HT-29 (cell line): ENCODE measurements at regions not wholly inside any gene's neighbourhood (a gene's known extent, or its start where the extent isn't known, plus 50 kb on each side); places are given as distances from the start of the nearest gene placed in this dataset.
"Not testable (repeated sequence)": the region's sequence is repeated elsewhere in the genome, so short reads cannot be mapped to it uniquely, and the experiment has no call there.

ENCODE experiments used
- DNase-seq: peaks from one replicate; pipeline ENCODE4 v3.0.0-alpha.2; 2015; ENCODE audit warnings: low spot score

DNA sequence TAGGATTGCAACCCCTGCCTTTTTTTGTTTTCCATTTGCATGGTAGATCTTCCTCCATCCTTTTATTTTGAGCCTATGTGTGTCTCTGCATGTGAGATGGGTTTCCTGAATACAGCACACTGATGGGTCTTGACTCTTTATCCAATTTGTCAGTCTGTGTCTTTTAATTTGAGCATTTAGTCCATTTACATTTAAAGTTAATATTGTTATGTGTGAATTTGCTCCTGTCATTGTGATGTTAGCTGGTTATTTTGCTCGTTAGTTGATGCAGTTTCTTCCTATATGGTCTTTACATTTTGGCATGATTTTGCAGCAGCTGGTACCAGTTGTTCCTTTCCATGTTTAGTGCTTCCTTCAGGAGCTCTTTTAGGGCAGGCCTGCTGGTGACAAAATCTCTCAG lies 2003.1 kb upstream of the CDH6 start:
- DNase-seq: not testable (repeated sequence)

DNA sequence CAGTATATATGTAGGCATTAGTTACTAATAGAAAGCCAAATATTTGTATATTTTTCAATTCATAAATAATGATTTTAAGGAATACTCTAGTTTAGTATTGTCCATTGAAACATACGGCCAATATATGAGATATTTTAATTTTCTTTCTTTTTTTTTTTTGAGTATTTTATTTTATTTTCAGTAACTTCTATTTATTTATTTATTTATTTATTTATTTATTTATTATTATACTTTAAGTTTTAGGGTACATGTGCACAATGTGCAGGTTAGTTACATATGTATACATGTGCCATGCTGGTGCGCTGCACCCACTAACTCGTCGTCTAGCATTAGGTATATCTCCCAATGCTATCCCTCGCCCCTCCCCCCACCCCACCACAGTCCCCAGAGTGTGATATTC lies 2007.1 kb upstream of the CDH6 start:
- DNase-seq: not testable (repeated sequence)

DNA sequence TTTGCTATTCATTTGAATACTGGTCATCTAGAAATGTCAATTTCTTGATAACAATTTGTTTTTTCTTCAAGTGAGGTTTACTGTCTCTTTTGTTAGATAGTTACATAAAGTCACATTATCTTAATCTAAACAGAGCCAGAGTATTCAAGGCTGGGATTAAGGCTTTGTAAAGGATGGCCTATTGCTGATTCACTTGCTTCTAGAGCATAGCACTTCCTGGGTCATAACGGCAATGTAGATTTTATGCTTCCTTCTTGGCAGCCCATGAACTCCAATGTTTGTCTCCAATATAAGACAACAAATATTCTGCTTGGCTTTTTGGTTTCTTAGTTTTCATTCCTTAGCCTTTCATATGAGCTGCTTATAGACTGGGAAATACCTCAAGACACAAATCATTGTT lies 2007.9 kb upstream of the CDH6 start:
- DNase-seq: no peak

DNA sequence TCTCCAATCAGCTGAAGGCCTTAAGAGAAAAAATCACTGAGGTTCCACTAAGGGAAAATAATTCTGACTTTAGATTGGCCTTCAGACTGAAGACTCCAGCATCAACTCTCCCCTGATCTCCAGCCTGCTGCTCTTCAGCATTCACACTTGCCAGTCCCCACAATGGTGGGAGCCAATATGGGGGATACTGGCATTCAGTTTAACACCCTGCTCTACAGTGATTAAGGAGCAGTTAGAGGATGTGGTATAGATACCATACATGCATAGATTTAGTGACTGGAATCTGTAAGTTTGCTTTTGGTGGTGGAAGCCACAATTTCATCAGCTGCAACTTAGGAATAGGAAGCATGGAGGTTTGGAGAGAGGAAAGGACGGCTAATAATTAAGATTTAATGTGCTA lies 2017.7 kb upstream of the CDH6 start:
- no peak for DNase-seq

DNA sequence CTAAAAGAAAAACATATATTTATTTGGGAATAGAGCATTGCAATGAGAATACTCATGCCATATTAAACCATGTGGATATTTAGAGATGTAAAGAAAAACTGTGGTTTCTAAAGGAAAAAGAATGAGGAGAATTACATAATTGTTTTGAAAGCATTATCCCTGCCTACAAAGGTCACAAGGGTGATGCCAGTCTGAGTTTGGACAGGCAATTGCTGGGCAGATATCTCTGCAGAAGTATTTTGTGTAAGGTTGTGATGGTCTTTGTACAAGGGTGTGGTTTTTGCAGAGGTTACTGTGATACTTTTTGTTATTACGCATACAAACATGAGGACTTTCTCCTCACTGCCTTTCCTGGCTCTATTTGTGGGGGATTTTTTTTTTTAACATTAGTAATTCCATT lies 2022.9 kb upstream of the CDH6 start:
- DNase-seq: no peak

DNA sequence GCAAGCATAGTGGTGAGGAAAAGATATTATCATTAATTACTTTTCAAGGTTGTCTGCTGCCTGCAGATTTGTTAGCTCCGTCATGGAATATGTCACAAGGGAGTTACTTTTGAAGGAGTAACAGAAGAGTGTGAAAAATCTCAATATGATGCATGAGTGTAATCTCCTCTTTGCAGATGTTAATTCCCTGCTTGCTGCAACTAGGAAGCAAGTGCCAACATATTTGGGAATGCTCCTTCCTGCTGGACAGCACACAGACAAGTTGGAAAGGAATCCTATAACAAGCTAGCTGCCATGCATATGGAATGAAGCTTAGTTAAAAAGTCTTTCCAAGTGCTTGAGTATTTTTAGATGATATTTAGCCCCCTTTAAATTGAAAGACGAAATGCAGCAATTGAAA lies 2023.6 kb upstream of the CDH6 start:
- DNase-seq: no peak

DNA sequence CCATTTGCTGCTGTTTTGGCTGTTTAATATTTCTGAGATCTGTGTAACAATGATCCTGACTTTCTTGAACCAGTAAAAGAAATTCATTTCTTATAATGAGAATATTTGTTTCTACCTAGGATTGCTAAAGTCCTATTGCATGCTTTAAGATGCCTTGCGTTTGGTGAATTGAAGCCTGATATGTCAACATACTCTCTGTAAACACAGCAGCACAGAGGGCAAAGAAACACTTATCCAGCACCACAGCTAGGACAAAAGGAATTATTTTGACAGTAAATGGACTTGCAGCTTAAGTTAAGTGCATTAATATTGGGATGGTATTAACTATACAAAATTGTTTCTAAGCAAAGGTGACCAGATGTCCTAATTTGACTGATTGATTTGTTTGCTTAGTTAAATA lies 2031.2 kb upstream of the CDH6 start:
- DNase-seq: no peak

DNA sequence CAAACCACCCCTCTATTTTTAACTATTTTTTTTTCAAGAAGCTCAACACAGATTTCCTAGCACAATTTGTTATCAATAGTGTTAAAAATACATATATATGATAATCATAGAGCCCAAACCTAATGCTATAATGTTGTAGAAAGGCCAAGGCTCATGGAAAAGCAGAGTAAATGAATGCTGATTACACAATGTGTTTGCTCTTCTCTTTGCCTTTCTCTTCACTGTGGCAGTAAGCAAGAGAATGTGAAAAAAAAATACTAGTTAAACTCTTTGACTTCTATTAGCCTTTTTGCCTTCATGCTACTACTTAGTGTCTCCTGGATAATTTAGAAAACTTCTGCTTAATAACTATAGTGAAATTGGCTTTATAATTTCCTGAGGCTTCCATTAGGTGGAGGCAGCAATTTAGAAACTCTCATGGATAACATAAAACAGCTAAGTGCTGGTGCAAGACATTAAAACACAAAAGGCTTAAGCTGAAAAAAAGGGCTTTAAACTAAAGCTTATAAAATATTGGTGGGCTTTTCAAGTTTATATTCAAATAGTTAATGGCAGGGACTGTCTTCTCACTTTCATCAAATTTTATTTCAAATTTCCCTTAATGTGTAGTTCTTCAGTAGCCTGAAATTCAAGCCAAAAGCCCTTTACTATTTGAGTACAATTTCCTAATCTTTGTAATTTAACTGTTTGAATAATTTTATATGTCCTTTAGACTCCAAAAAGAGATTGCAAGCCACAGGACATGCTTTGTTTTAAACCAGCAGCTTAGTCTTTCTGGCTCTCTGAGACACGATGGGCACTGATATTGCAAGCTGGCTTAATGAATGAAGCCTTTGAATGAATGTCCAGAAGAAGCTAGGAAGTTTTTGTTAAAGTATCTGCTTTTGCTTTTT lies 2031.8 kb upstream of the CDH6 start:
- DNase-seq: no peak

DNA sequence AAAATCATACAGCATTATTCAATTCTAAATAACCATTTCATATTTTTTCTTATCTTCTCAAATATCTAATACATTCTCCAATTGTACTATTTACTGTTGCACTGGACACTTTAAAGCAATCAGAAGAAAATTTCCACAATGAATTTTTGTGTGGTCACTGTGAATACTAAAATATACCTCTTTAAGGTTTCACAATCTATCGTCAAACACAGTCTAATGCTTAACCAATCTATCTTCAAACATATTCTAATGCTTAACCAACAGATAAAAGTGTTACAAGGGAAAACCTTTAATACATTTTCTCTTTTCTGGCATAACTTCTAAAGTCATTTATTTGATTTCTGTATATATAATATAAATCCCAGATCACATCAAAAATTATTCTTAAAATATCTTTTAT lies 2035.5 kb upstream of the CDH6 start:
- DNase-seq: no peak

DNA sequence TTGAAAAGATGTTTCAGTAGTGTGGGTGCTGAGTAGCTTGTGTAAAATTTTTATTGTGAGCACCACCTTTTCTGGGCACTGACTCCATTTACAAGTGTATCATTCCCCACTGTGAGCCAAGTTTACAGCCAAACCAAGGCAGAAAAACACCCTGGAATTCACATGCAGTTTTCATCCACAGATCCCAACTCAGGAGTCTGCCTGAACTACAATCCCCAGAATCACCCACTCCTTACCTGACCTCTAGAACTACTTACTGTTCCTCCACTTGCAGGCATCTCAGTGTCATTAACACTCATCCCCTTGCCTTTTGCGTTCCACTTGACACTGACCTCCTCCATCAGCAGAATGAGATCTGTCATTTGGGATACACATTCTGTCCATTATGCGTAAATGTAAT lies 2042.6 kb upstream of the CDH6 start:
- DNase-seq: no peak

DNA sequence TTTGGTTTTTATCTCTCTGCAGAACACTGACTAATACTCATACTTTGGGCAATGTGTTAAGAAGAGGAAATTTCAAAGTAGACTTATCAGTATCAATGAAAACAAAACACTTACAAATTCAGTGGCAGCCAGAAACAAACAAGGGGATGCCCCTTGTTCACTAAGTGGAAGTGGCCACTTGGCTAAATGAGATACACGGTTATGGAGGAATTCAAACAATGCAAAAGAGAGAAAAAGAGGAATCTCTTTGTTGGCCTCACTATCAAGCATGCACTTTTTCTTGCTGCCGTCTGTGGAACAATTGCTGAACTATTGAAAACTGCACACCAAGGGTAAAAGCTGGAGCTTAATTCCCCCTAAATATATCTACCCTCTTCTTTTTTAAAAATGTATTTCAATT lies 2044.9 kb upstream of the CDH6 start:
- DNase-seq: no peak

DNA sequence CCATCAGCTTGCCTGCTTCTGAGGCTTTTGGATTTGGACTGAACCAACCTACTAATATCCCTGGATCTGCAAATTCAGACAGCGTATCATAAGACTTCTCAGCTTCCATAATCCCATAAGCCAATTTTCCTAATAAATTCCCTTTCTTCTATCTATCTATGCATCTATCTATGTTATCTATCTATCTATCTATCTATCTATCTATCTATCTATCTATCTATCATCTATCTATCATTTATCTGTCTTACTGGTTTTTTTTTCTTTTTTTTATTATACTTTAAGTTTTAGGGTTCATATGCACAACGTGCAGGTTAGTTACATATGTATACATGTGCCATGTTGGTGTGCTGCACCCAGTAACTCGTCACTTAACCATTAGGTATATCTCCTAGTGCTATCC lies 2045.4 kb upstream of the CDH6 start:
- DNase-seq: no peak

DNA sequence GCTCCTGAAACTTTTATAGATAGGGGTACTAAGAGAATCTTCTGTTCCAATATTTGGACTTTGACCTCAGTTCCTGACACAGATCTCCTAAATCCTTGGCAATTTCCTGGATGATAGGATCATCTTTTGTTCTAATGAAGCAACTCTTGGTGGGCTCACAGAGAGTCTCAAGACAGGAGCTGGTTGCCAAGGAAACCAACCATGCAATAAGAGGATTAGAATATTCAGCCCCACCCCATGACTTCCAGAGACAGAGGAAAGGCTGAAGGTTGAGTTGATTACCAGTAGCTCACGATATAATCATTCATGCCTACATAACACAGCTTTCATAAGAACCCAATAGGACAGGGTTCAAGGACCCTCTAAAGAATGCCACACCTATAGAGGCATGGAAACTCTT lies 2050.2 kb upstream of the CDH6 start:
- no peak for DNase-seq

DNA sequence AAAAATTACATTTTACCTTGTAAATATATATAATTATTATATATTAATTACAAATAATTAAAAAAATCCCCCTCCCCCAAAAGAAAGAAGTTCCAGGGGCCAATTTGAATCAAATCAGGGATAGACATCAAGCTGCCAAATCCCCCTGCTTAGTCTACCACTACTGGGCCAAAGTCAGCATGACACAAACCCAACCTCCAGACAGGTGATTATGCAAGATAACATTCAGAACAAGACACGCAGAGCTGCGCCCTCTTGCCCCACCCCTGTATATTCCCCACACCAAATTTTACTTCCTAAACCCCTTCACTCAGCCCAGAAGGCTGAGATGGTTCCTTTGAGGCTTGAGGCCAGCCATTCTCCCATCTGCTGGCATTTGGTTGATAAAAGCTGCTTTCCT lies 2059.1 kb upstream of the CDH6 start:
- no peak for DNase-seq

DNA sequence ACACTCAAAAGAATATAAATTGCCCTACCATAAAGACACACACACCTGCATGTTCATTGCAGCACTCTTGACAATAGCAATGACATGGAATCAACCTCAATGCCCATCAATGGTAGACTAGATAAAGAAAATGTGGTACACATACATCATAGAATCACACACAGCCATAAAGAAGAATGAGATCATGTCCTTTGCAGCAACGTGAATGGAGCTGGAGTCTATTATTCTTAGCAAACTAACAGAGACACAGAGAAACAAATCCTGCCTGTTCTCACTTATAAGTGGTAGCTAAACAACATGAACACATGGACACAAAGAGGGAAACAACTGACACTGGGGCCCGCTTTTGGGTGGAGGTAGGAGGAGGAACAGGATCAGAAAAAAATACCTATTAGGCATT lies 2062.2 kb upstream of the CDH6 start:
- DNase-seq: no peak

DNA sequence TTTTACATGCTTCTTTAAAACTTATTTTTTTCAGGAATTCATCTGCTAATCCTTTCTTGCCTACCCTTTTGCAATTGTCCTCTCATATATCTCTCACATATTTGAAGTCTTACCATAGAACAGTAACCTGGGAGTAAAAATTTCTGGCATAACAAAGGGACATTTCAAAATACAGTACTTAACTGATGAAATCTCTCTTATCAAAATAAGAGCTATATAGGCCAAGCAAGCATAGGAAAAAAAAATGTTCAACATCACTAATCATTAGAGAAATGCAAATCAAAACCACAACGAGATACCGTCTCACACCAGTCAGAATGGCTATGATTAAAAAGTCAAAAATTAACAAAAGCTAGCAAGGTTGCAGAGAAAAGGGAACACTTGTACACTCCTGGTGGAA lies 2062.7 kb upstream of the CDH6 start:
- DNase-seq: no peak

DNA sequence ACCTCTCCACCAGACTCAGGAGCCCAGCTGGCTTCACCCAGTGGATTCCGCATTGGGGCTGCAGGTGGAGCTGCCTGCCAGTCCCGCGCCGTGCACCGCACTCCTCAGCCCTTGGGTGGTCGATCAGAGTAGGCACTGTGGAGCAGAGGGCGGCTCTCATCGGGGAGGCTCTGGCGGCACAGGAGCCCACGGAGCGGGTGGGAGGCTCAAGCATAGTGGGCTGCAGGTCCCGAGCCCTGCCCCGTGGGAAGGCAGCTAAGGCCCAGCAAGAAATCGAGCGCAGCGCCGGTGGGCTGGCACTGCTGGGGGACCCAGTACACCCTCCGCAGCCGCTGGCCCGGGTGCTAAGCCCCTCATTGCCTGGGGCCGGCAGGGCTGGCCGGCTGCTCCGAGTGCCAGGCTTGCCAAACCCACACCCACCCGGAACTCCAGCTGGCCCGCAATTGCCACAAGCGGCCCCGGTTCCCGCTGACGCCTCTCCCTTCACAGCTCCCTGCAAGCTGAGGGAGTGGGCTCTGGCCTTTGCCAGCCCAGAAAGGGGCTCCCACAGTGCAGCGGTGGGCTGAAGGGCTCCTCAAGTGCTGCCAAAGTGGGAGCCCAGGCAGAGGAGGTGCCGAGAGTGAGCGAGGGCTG lies 2065.8 kb upstream of the CDH6 start:
- DNase-seq: not testable (repeated sequence)

DNA sequence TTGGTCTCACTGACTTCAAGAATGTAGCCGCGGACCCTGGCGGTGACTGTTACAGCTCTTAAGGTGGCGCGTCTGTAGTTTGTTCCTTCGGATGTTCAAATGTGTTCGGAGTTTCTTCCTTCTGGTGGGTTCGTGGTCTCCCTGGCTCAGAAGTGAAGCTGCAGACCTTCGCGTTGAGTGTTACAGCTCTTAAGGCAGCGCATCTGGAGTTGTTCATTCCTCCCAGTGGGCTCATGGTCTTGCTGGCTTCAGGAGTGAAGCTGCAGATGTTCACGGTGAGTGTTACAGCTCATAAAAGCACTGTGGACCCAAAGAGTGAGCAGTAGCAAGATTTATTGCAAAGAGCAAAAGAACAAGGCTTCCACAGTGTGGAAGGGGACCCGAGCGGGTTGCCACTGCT lies 2067.0 kb upstream of the CDH6 start:
- DNase-seq: not testable (repeated sequence)

DNA sequence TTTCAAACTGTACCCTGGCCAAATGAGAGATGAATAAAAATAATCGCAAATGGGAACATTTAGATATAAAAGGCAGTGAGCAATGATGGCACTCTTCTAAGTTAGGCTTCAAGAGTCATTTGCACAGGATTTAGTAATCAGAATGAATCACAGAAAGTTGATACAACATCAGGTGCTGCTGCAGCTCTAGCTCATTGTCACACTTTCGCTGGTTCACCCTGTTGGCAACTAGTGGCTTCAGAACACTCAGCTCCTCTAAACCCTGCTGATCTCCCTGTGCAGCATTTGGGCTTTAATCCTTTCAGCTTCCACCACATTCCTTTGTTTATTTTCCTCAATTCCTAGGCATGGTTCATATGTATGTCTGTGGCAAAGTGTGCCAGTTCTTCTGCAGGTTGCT lies 2071.2 kb upstream of the CDH6 start:
- DNase-seq: no peak

DNA sequence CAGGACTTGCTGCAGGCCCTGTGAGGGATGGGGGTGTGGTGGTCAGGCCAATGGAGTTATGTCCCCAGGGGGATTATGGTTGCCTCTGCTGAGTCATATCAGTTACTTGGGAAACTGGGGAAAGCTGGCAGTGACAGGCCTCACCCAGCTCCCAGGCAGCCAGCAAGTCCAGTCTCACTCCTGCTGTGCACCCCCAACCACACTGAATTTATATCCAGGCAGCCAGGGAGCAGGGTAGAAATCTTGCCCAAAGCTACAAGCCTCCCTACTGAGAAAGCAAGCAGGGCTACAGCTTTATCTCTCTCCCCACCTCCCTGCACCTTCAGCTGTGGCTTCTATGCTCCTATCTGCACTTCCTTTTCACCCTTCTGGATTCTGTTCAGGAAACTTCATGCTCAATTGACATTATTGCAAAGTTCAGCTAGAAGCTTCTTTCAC lies 2076.0 kb upstream of the CDH9 start:
- no peak for DNase-seq

DNA sequence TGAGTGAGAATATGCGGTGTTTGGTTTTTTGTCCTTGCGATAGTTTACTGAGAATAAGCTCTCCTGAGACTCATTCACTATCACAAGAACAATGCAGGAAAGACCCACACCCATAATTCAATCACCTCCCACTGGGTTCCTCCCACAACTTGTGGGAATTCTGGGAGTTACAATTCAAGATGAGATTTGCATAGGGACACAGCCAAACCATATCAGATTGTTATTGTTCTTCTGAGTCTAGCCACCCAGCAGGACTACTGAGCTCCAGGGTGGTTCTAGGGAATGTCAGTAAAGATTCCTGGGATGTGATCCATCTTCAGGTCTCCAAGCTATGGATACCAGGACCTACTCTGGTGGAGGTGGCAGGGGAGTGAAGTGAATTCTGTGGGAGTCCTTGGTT lies 2075.1 kb upstream of the CDH9 start:
- no peak for DNase-seq

DNA sequence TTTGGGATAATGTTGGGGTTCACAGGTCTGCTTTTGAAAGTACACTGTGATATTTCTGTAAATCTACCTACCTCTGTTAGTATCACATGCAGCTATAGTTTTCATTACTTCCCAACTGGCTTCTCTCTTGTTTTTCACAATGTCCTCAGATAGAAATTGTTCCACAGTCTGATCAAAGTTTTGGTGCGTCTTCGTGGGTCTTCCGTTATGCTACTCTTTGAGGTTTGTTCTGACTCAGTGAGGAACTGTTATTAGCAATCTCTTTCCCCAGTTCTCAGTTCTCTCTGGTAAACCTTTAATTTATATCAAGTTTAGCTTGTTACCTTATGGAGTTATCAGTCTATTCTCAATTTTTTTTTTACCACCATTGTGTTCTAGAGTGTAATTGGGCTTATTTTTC lies 2061.2 kb upstream of the CDH9 start:
- no peak for DNase-seq

DNA sequence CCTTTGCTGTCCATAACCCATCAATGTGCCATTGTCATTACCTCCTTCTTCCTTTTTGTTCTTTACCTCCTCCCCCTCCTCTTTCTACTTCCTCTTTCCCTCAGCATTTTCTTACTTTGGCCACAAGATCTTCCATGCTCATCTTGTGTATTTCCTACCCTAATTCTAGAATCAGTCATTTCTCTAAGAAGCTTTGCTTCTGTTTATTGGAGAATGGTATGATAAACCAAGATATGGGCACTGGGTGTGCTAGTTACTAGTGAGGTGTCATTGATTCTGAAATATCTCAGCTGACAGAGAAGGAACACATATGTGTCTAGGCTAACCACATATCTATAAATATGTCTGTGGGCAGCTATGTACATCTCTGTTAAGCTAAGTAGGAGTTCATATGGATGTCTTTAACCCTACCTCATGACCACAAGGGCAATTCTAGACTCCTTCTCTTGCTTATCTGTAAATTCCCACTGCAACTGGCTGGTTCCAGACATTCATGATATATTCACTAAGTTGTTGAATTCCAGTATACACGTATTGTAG lies 2051.3 kb upstream of the CDH9 start:
- DNase-seq: no peak
